Glutamatergic neuron (in vitro differentiated cells): ENCODE measurements at regions not wholly inside any gene's neighbourhood (a gene's known extent, or its start where the extent isn't known, plus 50 kb on each side); places are given as distances from the start of the nearest gene placed in this dataset.
A peak's percentile ranks its signal among the peaks of the same experiment; 100 is the strongest.

Experiments used
- DNase-seq: peaks from one replicate; pipeline ENCODE4 v3.0.0; 2022
- H3K27ac Mint-ChIP-seq: one replicate; pipeline ENCODE4 v1.8.0; 2020; ENCODE audit warnings: mild to moderate bottlenecking, mixed read lengths, inconsistent platforms; ENCODE audit not compliant: unreplicated experiment
- H3K27me3 Mint-ChIP-seq: one replicate; pipeline ENCODE4 v1.8.0; 2020; ENCODE audit warnings: mild to moderate bottlenecking, moderate library complexity, mixed read lengths, inconsistent platforms; ENCODE audit not compliant: unreplicated experiment
- H3K36me3 Mint-ChIP-seq: one replicate; pipeline ENCODE4 v1.8.0; 2020; ENCODE audit warnings: mild to moderate bottlenecking, mixed read lengths, inconsistent platforms; ENCODE audit not compliant: unreplicated experiment
- H3K4me1 Mint-ChIP-seq: one replicate; pipeline ENCODE4 v1.8.0; 2020; ENCODE audit warnings: mild to moderate bottlenecking, low read depth, mixed read lengths, inconsistent platforms; ENCODE audit not compliant: unreplicated experiment
- H3K4me3 Mint-ChIP-seq: one replicate; pipeline ENCODE4 v1.8.0; 2020; ENCODE audit warnings: mild to moderate bottlenecking, mixed read lengths, inconsistent platforms; ENCODE audit not compliant: unreplicated experiment
- H3K9me3 Mint-ChIP-seq: one replicate; pipeline ENCODE4 v1.8.0; 2020; ENCODE audit warnings: mild to moderate bottlenecking, moderate library complexity, mixed read lengths, inconsistent platforms; ENCODE audit not compliant: unreplicated experiment
- TF ChIP-seq, protein P1 (sequence below): fragments of 200-600 bp; sonication (generic); IDR thresholded peaks from one replicate; pipeline ENCODE4 v1.5.0; 2021; ENCODE audit not compliant: partially characterized antibody, unreplicated experiment

- H3K4me1 Mint-ChIP-seq: peaks cover 70% of the 10 kb centered on the region
These were observed 132.0 kb downstream of the DACT1 start for GRCh38 chr14:58769771-58770170.

DNA sequence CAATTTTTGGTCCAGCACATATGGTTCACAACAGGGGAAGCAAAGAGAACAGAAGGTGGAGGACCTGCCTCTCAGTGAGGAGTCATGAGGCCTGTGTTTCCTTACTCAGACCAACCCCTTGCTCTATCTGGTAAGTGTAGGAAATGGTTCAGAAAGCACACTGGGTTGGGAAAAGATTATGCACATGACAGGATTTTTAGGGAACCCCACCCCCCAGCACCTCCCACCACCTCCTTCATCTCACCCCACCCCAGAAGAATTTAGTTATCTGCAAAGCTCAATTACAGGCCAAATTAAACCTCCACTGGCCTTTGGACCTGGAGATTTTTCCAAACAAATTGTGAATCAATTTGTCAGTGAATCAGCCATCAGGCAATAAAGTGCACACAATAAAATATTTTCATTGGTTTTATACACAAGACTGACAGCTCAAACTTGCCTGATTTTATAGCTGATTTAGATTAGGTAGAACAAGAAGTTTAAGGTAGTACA is 132.8 kb downstream of the DACT1 start:
- H3K27ac Mint-ChIP-seq: peak overlapping the region; percentile 92
- DNase-seq: no peak
- peaks cover 5% of the 10 kb centered on the region for H3K27me3 Mint-ChIP-seq
- peaks cover 18% of the 10 kb centered on the region for H3K9me3 Mint-ChIP-seq
- peaks cover 5% of the 10 kb centered on the region for H3K36me3 Mint-ChIP-seq
- TF ChIP-seq, protein P1, sequence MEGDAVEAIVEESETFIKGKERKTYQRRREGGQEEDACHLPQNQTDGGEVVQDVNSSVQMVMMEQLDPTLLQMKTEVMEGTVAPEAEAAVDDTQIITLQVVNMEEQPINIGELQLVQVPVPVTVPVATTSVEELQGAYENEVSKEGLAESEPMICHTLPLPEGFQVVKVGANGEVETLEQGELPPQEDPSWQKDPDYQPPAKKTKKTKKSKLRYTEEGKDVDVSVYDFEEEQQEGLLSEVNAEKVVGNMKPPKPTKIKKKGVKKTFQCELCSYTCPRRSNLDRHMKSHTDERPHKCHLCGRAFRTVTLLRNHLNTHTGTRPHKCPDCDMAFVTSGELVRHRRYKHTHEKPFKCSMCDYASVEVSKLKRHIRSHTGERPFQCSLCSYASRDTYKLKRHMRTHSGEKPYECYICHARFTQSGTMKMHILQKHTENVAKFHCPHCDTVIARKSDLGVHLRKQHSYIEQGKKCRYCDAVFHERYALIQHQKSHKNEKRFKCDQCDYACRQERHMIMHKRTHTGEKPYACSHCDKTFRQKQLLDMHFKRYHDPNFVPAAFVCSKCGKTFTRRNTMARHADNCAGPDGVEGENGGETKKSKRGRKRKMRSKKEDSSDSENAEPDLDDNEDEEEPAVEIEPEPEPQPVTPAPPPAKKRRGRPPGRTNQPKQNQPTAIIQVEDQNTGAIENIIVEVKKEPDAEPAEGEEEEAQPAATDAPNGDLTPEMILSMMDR: no peak
- peaks cover 65% of the 10 kb centered on the region for H3K4me1 Mint-ChIP-seq
- peak overlapping the region; percentile 40 for H3K4me3 Mint-ChIP-seq

More at GRCh38 chr14:58769771-58770170, 132.0 kb downstream of the DACT1 start:
- TF ChIP-seq, protein P1: no peak
- peaks cover 8% of the 10 kb centered on the region for H3K27me3 Mint-ChIP-seq
- no peaks in the 10 kb centered on the region for H3K36me3 Mint-ChIP-seq
- H3K27ac Mint-ChIP-seq: no peak overlapping the region
- H3K4me3 Mint-ChIP-seq: no peak overlapping the region
- H3K9me3 Mint-ChIP-seq: peaks cover 18% of the 10 kb centered on the region
- DNase-seq: no peak

DNA sequence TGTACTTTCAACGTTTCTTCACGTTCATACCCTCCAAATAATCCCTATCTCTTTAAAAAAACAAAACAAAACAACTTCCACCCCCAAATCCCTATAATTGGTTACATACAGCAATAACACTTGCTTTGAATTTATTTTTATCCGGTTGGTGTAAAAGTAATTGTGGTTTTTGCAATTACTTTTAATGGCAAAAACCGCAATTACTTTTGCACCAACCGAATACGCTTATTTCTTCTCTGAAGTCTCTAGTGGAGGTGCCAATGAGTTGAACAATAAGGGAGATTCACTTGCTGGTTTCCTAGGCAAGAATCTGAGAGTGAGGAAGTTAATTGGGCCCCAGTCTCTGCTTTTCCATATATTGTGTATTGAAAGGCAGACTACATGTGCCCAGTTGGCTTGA is 133.3 kb downstream of the DACT1 start:
- Mint-ChIP-seq H3K4me1 (peaks cover 62% of the 10 kb centered on the region), H3K27ac (peak overlapping the region; percentile 92), H3K4me3 (no peak overlapping the region), H3K36me3 (peaks cover 5% of the 10 kb centered on the region), H3K27me3 (peaks cover 3% of the 10 kb centered on the region), H3K9me3 (peaks cover 17% of the 10 kb centered on the region)
- DNase-seq: no peak
- TF ChIP-seq, protein P1: no peak

DNA sequence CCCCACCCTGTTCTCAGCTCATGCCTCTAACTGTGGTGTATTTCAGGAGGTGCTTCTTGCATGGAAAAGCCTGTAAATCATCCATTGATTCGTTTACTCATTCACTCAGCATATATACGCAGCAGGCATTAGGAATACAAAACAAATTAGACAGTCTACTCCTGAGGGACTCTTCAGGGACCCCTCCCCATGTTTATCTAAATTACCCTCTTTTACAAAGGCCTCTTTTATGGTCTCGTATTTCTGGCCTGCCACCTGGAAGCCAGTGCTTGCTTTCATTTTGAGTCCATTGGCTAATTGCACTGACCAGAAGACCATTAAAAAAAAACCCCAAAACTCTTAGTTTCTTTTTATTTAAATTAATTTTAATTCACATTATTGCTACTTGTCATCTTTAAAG is 134.4 kb downstream of the DACT1 start:
- Mint-ChIP-seq H3K4me3 (peak overlapping the region; percentile 22), H3K4me1 (peaks cover 56% of the 10 kb centered on the region), H3K27ac (peak overlapping the region; percentile 71), H3K27me3 (peaks cover 3% of the 10 kb centered on the region), H3K36me3 (peaks cover 5% of the 10 kb centered on the region), H3K9me3 (peaks cover 19% of the 10 kb centered on the region)
- TF ChIP-seq, protein P1: no peak
- no peak for DNase-seq

DNA sequence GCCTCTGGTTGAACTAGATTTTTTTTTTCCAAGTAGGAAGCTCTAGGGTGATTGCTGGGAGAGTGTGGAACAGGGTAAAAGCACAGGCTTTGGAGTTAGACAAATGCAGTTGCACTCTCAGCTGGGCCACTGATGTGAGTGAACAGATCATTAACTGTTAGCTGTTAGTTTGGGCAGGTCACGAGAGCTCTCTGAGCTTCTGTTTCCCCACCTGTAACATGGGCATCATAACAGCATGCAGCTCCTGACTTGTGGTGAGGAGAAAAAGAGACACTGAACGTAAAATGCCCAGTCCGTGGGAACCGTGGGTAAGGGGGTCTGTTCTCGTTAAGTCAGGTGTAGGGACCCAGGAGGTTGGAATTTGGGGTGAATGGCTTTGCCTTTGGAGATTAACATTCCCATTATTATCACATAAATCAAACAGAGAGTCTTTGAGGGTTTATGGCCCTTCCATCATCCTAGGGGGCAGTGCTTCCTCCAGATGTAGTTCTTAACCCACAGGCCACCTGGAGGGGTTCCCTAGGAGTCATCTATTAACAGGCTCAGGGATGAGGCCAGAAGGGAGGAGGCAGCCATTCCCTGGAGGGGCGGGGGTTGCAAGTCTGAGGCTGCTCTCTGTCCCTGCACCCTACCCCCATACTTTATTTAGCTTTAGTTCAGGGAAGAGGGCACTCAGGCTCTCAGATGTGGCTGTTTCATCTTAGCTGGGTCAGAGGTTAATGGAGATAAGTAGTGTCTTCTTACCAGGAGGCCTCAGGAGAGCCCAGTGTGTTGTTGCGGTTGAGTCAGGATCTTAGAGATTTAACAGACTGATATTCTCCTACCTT is 135.2 kb downstream of the DACT1 start:
- Mint-ChIP-seq H3K27me3 (peaks cover 3% of the 10 kb centered on the region), H3K4me3 (peak overlapping the region; percentile 67), H3K4me1 (peaks cover 63% of the 10 kb centered on the region), H3K9me3 (peaks cover 19% of the 10 kb centered on the region), H3K27ac (peak overlapping the region; percentile 96), H3K36me3 (peaks cover 5% of the 10 kb centered on the region)
- TF ChIP-seq, protein P1: no peak
- peak; percentile 84 for DNase-seq
